Panc1 (cell line): ENCODE measurements at regions not wholly inside any gene's neighbourhood (a gene's known extent, or its start where the extent isn't known, plus 50 kb on each side); places are given as distances from the start of the nearest gene placed in this dataset.

Experiments
- CTCF ChIP-seq: fragments of 450-650 bp; IDR thresholded peaks from 2 replicates; pipeline ENCODE4 v1.5.1; 2017; ENCODE audit warnings: mild to moderate bottlenecking
- POLR2AphosphoS5 ChIP-seq: IDR thresholded peaks from 2 replicates; pipeline ENCODE4 v1.6.1; 2012; ENCODE audit warnings: mild to moderate bottlenecking, low read depth, low read length, moderate library complexity
- SIN3A ChIP-seq: IDR thresholded peaks from 2 replicates; pipeline ENCODE4 v1.6.1; 2012; ENCODE audit warnings: low read depth, mild to moderate bottlenecking, low read length, moderate library complexity, borderline replicate concordance; ENCODE audit not compliant: insufficient read depth
- TCF7L2 ChIP-seq: IDR thresholded peaks from 2 replicates; pipeline ENCODE4 v1.6.1; 2011; ENCODE audit warnings: mild to moderate bottlenecking, low read depth, low read length, inconsistent platforms
- TF ChIP-seq, protein P1 (sequence below), 2 experiments: IDR thresholded peaks; 2 replicates each; pipeline ENCODE4 v1.6.1; 2011 to 2012; ENCODE audit warnings: low read depth in 2 of 2, control low read depth in 1 of 2, low read length in 1 of 2, mild to moderate bottlenecking in 1 of 2, moderate library complexity in 1 of 2; ENCODE audit not compliant: insufficient read depth in 1 of 2

GRCh38 chr5:84693256-84693655 lies 308.6 kb upstream of the EDIL3 start:
- TF ChIP-seq CTCF (no peak), POLR2AphosphoS5 (no peak), SIN3A (no peak), TCF7L2 (no peak)
- TF ChIP-seq, protein P1, sequence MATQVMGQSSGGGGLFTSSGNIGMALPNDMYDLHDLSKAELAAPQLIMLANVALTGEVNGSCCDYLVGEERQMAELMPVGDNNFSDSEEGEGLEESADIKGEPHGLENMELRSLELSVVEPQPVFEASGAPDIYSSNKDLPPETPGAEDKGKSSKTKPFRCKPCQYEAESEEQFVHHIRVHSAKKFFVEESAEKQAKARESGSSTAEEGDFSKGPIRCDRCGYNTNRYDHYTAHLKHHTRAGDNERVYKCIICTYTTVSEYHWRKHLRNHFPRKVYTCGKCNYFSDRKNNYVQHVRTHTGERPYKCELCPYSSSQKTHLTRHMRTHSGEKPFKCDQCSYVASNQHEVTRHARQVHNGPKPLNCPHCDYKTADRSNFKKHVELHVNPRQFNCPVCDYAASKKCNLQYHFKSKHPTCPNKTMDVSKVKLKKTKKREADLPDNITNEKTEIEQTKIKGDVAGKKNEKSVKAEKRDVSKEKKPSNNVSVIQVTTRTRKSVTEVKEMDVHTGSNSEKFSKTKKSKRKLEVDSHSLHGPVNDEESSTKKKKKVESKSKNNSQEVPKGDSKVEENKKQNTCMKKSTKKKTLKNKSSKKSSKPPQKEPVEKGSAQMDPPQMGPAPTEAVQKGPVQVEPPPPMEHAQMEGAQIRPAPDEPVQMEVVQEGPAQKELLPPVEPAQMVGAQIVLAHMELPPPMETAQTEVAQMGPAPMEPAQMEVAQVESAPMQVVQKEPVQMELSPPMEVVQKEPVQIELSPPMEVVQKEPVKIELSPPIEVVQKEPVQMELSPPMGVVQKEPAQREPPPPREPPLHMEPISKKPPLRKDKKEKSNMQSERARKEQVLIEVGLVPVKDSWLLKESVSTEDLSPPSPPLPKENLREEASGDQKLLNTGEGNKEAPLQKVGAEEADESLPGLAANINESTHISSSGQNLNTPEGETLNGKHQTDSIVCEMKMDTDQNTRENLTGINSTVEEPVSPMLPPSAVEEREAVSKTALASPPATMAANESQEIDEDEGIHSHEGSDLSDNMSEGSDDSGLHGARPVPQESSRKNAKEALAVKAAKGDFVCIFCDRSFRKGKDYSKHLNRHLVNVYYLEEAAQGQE (IDR thresholded peaks at IDR 0.05; ENCODE audit: insufficient read depth in 1 of 2, low read depth in 2 of 2, low read length in 1 of 2) = no peak
